Hematopoietic multipotent progenitor cell treated with erythropoietin and hydrocortisone succinate and interleukin-3 and kit ligand, for 8 days (in vitro differentiated cells): ENCODE measurements at regions not wholly inside any gene's neighbourhood (a gene's known extent, or its start where the extent isn't known, plus 50 kb on each side); places are given as distances from the start of the nearest gene placed in this dataset.
"Not testable (repeated sequence)": the region's sequence is repeated elsewhere in the genome, so short reads cannot be mapped to it uniquely, and the experiment has no call there.

Experiments
- DNase-seq: peaks from one replicate; pipeline ENCODE4 v3.0.0-alpha.2; 2015

- DNase-seq = not testable (repeated sequence)
Observed at GRCh38 chr2:89876878-89877277, 1185.4 kb downstream of the RPIA start.

GRCh38 chr2:89882880-89883279 lies 1191.4 kb downstream of the RPIA start:
- not testable (repeated sequence) for DNase-seq

GRCh38 chr2:89883624-89884023 lies 1192.2 kb downstream of the RPIA start:
- not testable (repeated sequence) for DNase-seq

GRCh38 chr2:89885071-89885470 lies 1193.6 kb downstream of the RPIA start:
- not testable (repeated sequence) for DNase-seq

GRCh38 chr2:89888693-89889092 lies 1197.2 kb downstream of the RPIA start:
- not testable (repeated sequence) for DNase-seq

GRCh38 chr2:89890185-89890773 lies 1198.8 kb downstream of the RPIA start:
- DNase-seq = not testable (repeated sequence)

GRCh38 chr2:89894988-89895387 lies 1203.5 kb downstream of the RPIA start:
- not testable (repeated sequence) for DNase-seq

GRCh38 chr2:89895629-89896028 lies 1204.2 kb downstream of the RPIA start:
- not testable (repeated sequence) for DNase-seq

GRCh38 chr2:89927018-89927417 lies 1235.5 kb downstream of the RPIA start:
- DNase-seq = not testable (repeated sequence)

GRCh38 chr2:89935436-89935835 lies 1244.0 kb downstream of the RPIA start:
- not testable (repeated sequence) for DNase-seq

- DNase-seq = not testable (repeated sequence)
Observed at GRCh38 chr2:89936011-89936410, 1244.5 kb downstream of the RPIA start.

- DNase-seq = not testable (repeated sequence)
Observed at GRCh38 chr2:89936559-89936958, 1245.1 kb downstream of the RPIA start.

GRCh38 chr2:89938756-89939155 lies 1247.3 kb downstream of the RPIA start:
- not testable (repeated sequence) for DNase-seq

- DNase-seq = not testable (repeated sequence)
Observed at GRCh38 chr2:89944267-89944666, 1252.8 kb downstream of the RPIA start.

GRCh38 chr2:89945004-89945616 lies 1253.6 kb downstream of the RPIA start:
- DNase-seq = not testable (repeated sequence)

- DNase-seq = not testable (repeated sequence)
Observed at GRCh38 chr2:89947208-89947815, 1255.8 kb downstream of the RPIA start.

- not testable (repeated sequence) for DNase-seq
Observed at GRCh38 chr2:89948102-89948501, 1256.6 kb downstream of the RPIA start.

- not testable (repeated sequence) for DNase-seq
Observed at GRCh38 chr2:89950807-89951206, 1259.3 kb downstream of the RPIA start.

- DNase-seq = peak; percentile 17
Observed at GRCh38 chr2:89957236-89957635, 1265.8 kb downstream of the RPIA start.

- DNase-seq = not testable (repeated sequence)
Observed at GRCh38 chr2:89959729-89960378, 1268.4 kb downstream of the RPIA start.

GRCh38 chr2:89960570-89960969 lies 1269.1 kb downstream of the RPIA start:
- DNase-seq = not testable (repeated sequence)

- not testable (repeated sequence) for DNase-seq
Observed at GRCh38 chr2:89968567-89968966, 1277.1 kb downstream of the RPIA start.

- not testable (repeated sequence) for DNase-seq
Observed at GRCh38 chr2:89969190-89969589, 1277.7 kb downstream of the RPIA start.

- DNase-seq = not testable (repeated sequence)
Observed at GRCh38 chr2:89973849-89974248, 1282.4 kb downstream of the RPIA start.
